Breast epithelium (tissue), 4 donors: ENCODE measurements at regions not wholly inside any gene's neighbourhood (a gene's known extent, or its start where the extent isn't known, plus 50 kb on each side); places are given as distances from the start of the nearest gene placed in this dataset.
"Not testable (repeated sequence)": the region's sequence is repeated elsewhere in the genome, so short reads cannot be mapped to it uniquely, and the experiment has no call there.

ENCODE experiments used
- DNase-seq, 2 donors: peaks; one replicate each; pipeline ENCODE4 v3.0.0-alpha.2; 2019; ENCODE audit warnings: low spot score in 2 of 2
- H3K27ac ChIP-seq, 2 donors: fragments of 200-600 bp; sonication (generic) in 1 of 2; one replicate each; pipeline ENCODE4 v1.5.1; 2016 to 2019; ENCODE audit warnings: mild to moderate bottlenecking in 1 of 2
- H3K27me3 ChIP-seq, 2 donors: fragments of 200-600 bp; sonication (generic) in 1 of 2; one replicate each; pipeline versions ENCODE4 v1.5.1 to v1.6.0; 2017 to 2019; ENCODE audit warnings: control low read depth in 1 of 2, mild to moderate bottlenecking in 1 of 2
- H3K36me3 ChIP-seq: fragments of 200-600 bp; one replicate; pipeline ENCODE4 v1.5.1; 2019
- H3K4me1 ChIP-seq, 2 donors: fragments of 200-600 bp; sonication (generic); one replicate each; pipeline ENCODE4 v1.5.1; 2016 to 2019; ENCODE audit warnings: control low read depth in 1 of 2
- H3K4me3 ChIP-seq, 3 donors: fragments of 200-600 bp; sonication (generic); 1 replicate in 2 of 3; 2 replicates in 1 of 3; pipeline ENCODE4 v1.5.1; 2016 to 2019; ENCODE audit warnings: mild to moderate bottlenecking in 3 of 3, moderate library complexity in 2 of 3
- H3K9me3 ChIP-seq, 2 donors: fragments of 200-600 bp; sonication (generic) in 1 of 2; one replicate each; pipeline ENCODE4 v1.5.1; 2016 to 2019; ENCODE audit warnings: control low read depth in 1 of 2
- CTCF ChIP-seq, 3 donors: fragments of 450-650 bp; IDR thresholded peaks; one replicate each; pipeline ENCODE4 v1.5.1; 2016 to 2017; ENCODE audit warnings: antibody characterized with exemption in 3 of 3, mild to moderate bottlenecking in 3 of 3, moderate library complexity in 3 of 3
- POLR2A ChIP-seq: fragments of 450-650 bp; IDR thresholded peaks from one replicate; pipeline ENCODE4 v1.6.1; 2016; ENCODE audit warnings: antibody characterized with exemption, mild to moderate bottlenecking, moderate library complexity
- POLR2AphosphoS5 ChIP-seq, 3 donors: sonication (generic); formaldehyde crosslinking; IDR thresholded peaks; one replicate each; pipeline ENCODE4 v1.6.1; 2017; ENCODE audit warnings: antibody characterized with exemption in 3 of 3
- intact Hi-C: fragments of 100-400 bp; cut with DNase I; formaldehyde crosslinking; loops from one replicate; pipeline ENCODE4 v1.15.1; 2023; ENCODE audit warnings: low total_unique reads

GRCh38 chr1:119250299-119250698 lies 109.8 kb upstream of the WARS2 start:
- H3K9me3 ChIP-seq: no peaks in the 10 kb centered on the region
- no peaks in the 10 kb centered on the region for H3K36me3 ChIP-seq
- intact Hi-C loops: no loop called here
- no peaks in the 10 kb centered on the region for H3K27me3 ChIP-seq
- no peak for DNase-seq
- H3K4me3 ChIP-seq: no peak overlapping the region
- TF ChIP-seq CTCF (IDR thresholded peaks at IDR 0.05) (no peak), POLR2A (no peak), POLR2AphosphoS5 (IDR thresholded peaks at IDR 0.05) (no peak)
- H3K4me1 ChIP-seq: no peaks in the 10 kb centered on the region
- no peak overlapping the region for H3K27ac ChIP-seq

DNA sequence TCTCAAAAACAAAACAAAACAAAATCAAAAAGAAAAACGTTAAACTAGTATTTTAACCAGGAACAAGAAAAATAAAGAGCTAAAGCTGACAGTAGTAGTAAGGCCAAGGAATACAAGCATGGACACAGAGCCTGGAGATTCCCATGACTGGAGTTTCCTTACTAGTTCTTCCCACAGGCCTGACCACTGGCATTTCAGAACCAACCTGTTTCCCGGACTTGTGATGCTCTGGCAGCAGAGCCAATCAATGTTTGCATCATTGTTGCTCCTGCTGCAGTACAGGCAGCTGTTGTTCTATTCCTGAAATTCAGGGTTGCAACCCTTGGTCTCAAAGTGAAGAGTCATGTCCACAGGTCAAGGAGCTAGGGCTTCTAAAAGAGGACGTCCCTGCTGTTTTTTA lies 111.3 kb upstream of the WARS2 start:
- H3K27ac ChIP-seq: no peak overlapping the region
- intact Hi-C loops: no loop called here
- H3K9me3 ChIP-seq: no peaks in the 10 kb centered on the region
- H3K36me3 ChIP-seq: no peaks in the 10 kb centered on the region
- no peaks in the 10 kb centered on the region for H3K4me1 ChIP-seq
- no peaks in the 10 kb centered on the region for H3K27me3 ChIP-seq
- no peak for DNase-seq
- H3K4me3 ChIP-seq: no peak overlapping the region
- TF ChIP-seq POLR2AphosphoS5 (IDR thresholded peaks at IDR 0.05): no peak
- no peak for TF ChIP-seq POLR2A
- TF ChIP-seq CTCF (IDR thresholded peaks at IDR 0.05): no peak

GRCh38 chr1:119253366-119253765 lies 112.9 kb upstream of the WARS2 start:
- no peak overlapping the region for H3K27ac ChIP-seq
- H3K27me3 ChIP-seq: no peaks in the 10 kb centered on the region
- no peak overlapping the region for H3K4me3 ChIP-seq
- H3K4me1 ChIP-seq: no peaks in the 10 kb centered on the region
- TF ChIP-seq CTCF (IDR thresholded peaks at IDR 0.05) (no peak), POLR2AphosphoS5 (IDR thresholded peaks at IDR 0.05) (no peak), POLR2A (no peak)
- no peak for DNase-seq
- no peaks in the 10 kb centered on the region for H3K9me3 ChIP-seq
- intact Hi-C loops: no loop called here
- H3K36me3 ChIP-seq: no peaks in the 10 kb centered on the region

DNA sequence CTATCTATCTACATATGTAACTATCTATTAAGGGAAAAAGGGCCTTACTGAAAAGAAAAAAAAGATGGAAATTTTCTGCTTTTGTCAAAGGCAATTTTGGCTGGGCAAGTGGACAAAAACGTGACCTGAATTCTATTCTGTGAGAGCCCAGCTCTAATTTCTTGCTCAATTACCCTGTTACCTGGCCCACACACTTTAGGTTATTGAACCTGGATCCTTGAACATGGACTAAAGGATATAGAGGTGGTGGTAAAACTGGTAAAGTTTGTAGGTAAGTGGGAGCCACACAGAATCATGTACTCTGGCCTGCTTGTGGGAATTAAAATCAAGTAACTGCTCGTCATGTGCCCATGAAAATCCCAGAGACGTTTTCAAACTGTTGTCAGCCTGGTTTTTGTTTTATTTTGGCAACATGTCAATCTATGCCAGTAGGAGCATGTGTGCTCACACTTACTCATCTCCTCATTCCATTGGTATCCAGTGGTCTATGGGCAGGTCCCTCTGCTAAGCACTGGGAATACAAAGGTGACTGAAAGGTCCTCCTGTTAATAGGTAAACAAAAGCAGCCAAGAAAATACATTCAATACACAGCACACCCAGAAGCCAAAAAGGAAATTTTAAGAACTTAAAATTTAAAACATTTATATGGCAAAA lies 113.7 kb upstream of the WARS2 start:
- H3K27me3 ChIP-seq: no peaks in the 10 kb centered on the region
- no peaks in the 10 kb centered on the region for H3K4me1 ChIP-seq
- H3K4me3 ChIP-seq: no peak overlapping the region
- no peak for DNase-seq
- no peak overlapping the region for H3K27ac ChIP-seq
- no peaks in the 10 kb centered on the region for H3K9me3 ChIP-seq
- H3K36me3 ChIP-seq: no peaks in the 10 kb centered on the region
- intact Hi-C loops: no loop called here
- no peak for TF ChIP-seq POLR2A
- TF ChIP-seq CTCF (IDR thresholded peaks at IDR 0.05): no peak
- TF ChIP-seq POLR2AphosphoS5 (IDR thresholded peaks at IDR 0.05): no peak

DNA sequence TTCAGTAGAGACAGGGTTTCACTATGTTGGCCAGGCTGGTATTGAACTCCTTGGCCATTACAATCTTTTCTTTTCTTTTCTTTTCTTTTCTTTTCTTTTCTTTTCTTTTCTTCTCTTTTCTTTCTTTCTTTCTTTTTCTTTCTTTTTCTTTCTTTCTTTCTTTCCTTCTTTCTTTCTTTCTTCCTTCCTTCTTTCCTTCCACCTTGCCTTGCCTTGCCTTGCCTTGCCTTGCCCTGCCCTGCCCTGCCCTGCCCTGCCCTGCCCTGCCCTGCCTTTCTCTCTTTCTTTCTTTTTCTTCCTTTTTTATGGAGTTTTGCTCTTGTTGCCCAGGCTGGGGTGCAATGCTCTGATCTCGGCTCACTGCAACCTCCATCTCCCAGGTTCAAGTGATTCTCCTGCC lies 112.5 kb upstream of the HAO2 start:
- H3K4me3 ChIP-seq, intact Hi-C loops, H3K9me3 ChIP-seq, DNase-seq, H3K36me3 ChIP-seq, H3K27ac ChIP-seq, H3K4me1 ChIP-seq, H3K27me3 ChIP-seq: not testable (repeated sequence)

DNA sequence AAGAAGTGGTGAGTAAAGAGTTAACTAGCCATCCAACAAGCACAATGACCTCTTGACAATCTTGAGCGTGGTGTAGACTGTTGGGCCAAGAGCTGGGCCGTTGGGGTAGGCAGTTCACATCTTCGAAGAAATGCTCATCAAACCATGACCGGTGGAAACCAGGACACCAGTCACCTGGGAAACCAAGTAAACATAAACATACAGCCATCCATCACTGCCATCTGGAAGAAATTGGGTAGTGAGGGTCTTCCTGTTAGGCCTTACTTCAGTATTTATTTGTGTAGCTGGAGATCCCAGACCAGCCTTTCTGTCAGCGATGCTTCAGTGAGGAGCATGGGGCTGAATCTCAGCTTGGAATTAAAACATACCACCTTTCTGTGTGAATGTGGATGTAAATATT lies 108.1 kb upstream of the HAO2 start:
- H3K9me3 ChIP-seq: no peaks in the 10 kb centered on the region
- TF ChIP-seq POLR2A: no peak
- TF ChIP-seq CTCF (IDR thresholded peaks at IDR 0.05): no peak
- TF ChIP-seq POLR2AphosphoS5 (IDR thresholded peaks at IDR 0.05): no peak
- no peak overlapping the region for H3K4me3 ChIP-seq
- intact Hi-C loops: no loop called here
- no peaks in the 10 kb centered on the region for H3K36me3 ChIP-seq
- H3K4me1 ChIP-seq: no peaks in the 10 kb centered on the region
- DNase-seq: no peak
- H3K27ac ChIP-seq: no peak overlapping the region
- H3K27me3 ChIP-seq: no peaks in the 10 kb centered on the region
